ENCODE measurements at regions not wholly inside any gene's neighbourhood (a gene's known extent, or its start where the extent isn't known, plus 50 kb on each side); places are given as distances from the start of the nearest gene placed in this dataset.

- CTCF ChIA-PET, result no interaction called here
Observed at GRCh38 chr14:38342803-38343202, 86.9 kb upstream of the CLEC14A start.

GRCh38 chr14:38339696-38340095 is 83.8 kb upstream of the CLEC14A start:
- TF ChIP-seq SIN3A (IDR thresholded peaks at IDR 0.05; ENCODE audit: borderline replicate concordance, insufficient read depth, low read depth, low read length) (no peak), CTCF (IDR thresholded peaks at IDR 0.05) (no peak), TCF7L2 (IDR thresholded peaks at IDR 0.05; ENCODE audit: low read depth, low read length) (no peak), POLR2AphosphoS5 (IDR thresholded peaks at IDR 0.05; ENCODE audit: low read depth, low read length) (no peak)
- TF ChIP-seq, protein P1, sequence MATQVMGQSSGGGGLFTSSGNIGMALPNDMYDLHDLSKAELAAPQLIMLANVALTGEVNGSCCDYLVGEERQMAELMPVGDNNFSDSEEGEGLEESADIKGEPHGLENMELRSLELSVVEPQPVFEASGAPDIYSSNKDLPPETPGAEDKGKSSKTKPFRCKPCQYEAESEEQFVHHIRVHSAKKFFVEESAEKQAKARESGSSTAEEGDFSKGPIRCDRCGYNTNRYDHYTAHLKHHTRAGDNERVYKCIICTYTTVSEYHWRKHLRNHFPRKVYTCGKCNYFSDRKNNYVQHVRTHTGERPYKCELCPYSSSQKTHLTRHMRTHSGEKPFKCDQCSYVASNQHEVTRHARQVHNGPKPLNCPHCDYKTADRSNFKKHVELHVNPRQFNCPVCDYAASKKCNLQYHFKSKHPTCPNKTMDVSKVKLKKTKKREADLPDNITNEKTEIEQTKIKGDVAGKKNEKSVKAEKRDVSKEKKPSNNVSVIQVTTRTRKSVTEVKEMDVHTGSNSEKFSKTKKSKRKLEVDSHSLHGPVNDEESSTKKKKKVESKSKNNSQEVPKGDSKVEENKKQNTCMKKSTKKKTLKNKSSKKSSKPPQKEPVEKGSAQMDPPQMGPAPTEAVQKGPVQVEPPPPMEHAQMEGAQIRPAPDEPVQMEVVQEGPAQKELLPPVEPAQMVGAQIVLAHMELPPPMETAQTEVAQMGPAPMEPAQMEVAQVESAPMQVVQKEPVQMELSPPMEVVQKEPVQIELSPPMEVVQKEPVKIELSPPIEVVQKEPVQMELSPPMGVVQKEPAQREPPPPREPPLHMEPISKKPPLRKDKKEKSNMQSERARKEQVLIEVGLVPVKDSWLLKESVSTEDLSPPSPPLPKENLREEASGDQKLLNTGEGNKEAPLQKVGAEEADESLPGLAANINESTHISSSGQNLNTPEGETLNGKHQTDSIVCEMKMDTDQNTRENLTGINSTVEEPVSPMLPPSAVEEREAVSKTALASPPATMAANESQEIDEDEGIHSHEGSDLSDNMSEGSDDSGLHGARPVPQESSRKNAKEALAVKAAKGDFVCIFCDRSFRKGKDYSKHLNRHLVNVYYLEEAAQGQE (IDR thresholded peaks at IDR 0.05; ENCODE audit: insufficient read depth in 1 of 2, low read depth in 2 of 2, low read length in 1 of 2), result no peak
- H3K27ac ChIP-seq (ENCODE audit: low read length), result no peak overlapping the region
- no peak overlapping the region for H3K4me3 ChIP-seq (ENCODE audit: low read depth in 2 of 2, low read length in 2 of 2)
- H3K4me1 ChIP-seq (ENCODE audit: control insufficient read depth, insufficient read depth, low read length), result no peaks in the 10 kb centered on the region
- ChIA-PET POLR2A (no interaction called here), CTCF (no interaction called here)
- no TSS peak for BruUV-seq (replicated peaks)
- intact Hi-C loops (cut with micrococcal nuclease; ENCODE audit: unreplicated experiment), result no loop called here
- no peaks in the 10 kb centered on the region for H3K27me3 ChIP-seq (ENCODE audit: control insufficient read depth, insufficient read depth, low read length)
- ATAC-seq (no peak), DNase-seq (ENCODE audit: low read depth, low spot score) (no peak)
- no peaks in the 10 kb centered on the region for H3K36me3 ChIP-seq (ENCODE audit: control insufficient read depth, insufficient read depth, low read length)
- H3K9me3 ChIP-seq (ENCODE audit: control insufficient read depth, insufficient read depth, low read depth, low read length), result no peaks in the 10 kb centered on the region
- in situ Hi-C loops (cut with HindIII; ENCODE audit: low pct_unique_long_range_greater_than_20kb, low sequenced_read_pairs), result no loop called here

More at GRCh38 chr14:38342803-38343202, 86.9 kb upstream of the CLEC14A start:
- ATAC-seq (no peak), DNase-seq (ENCODE audit: low read depth, low spot score) (no peak)
- H3K4me1 ChIP-seq (ENCODE audit: control insufficient read depth, insufficient read depth, low read length), result no peaks in the 10 kb centered on the region
- BruUV-seq (replicated peaks), result no TSS peak
- POLR2A ChIA-PET, result no interaction called here
- TF ChIP-seq, protein P1 (IDR thresholded peaks at IDR 0.05; ENCODE audit: insufficient read depth in 1 of 2, low read depth in 2 of 2, low read length in 1 of 2), result no peak
- no peak for TF ChIP-seq POLR2AphosphoS5 (IDR thresholded peaks at IDR 0.05; ENCODE audit: low read depth, low read length)
- no peak for TF ChIP-seq SIN3A (IDR thresholded peaks at IDR 0.05; ENCODE audit: borderline replicate concordance, insufficient read depth, low read depth, low read length)
- no peak for TF ChIP-seq TCF7L2 (IDR thresholded peaks at IDR 0.05; ENCODE audit: low read depth, low read length)
- H3K9me3 ChIP-seq (ENCODE audit: control insufficient read depth, insufficient read depth, low read depth, low read length), result peaks cover 2% of the 10 kb centered on the region; the same call in 1 of the 2 replicates
- H3K27ac ChIP-seq (ENCODE audit: low read length), result no peak overlapping the region
- H3K36me3 ChIP-seq (ENCODE audit: control insufficient read depth, insufficient read depth, low read length), result no peaks in the 10 kb centered on the region
- in situ Hi-C loops (cut with HindIII; ENCODE audit: low pct_unique_long_range_greater_than_20kb, low sequenced_read_pairs), result no loop called here
- intact Hi-C loops (cut with micrococcal nuclease; ENCODE audit: unreplicated experiment), result no loop called here
- H3K4me3 ChIP-seq (ENCODE audit: low read depth in 2 of 2, low read length in 2 of 2), result no peak overlapping the region
- no peaks in the 10 kb centered on the region for H3K27me3 ChIP-seq (ENCODE audit: control insufficient read depth, insufficient read depth, low read length)

Measured in Panc1 (cell line).